Glutamatergic neuron (in vitro differentiated cells): ENCODE measurements at regions not wholly inside any gene's neighbourhood (a gene's known extent, or its start where the extent isn't known, plus 50 kb on each side); places are given as distances from the start of the nearest gene placed in this dataset.

Experiments
- DNase-seq: peaks from one replicate; pipeline ENCODE4 v3.0.0; 2022
- H3K27ac Mint-ChIP-seq: one replicate; pipeline ENCODE4 v1.8.0; 2020; ENCODE audit warnings: mild to moderate bottlenecking, mixed read lengths, inconsistent platforms; ENCODE audit not compliant: unreplicated experiment
- H3K27me3 Mint-ChIP-seq: one replicate; pipeline ENCODE4 v1.8.0; 2020; ENCODE audit warnings: mild to moderate bottlenecking, moderate library complexity, mixed read lengths, inconsistent platforms; ENCODE audit not compliant: unreplicated experiment
- H3K36me3 Mint-ChIP-seq: one replicate; pipeline ENCODE4 v1.8.0; 2020; ENCODE audit warnings: mild to moderate bottlenecking, mixed read lengths, inconsistent platforms; ENCODE audit not compliant: unreplicated experiment
- H3K4me1 Mint-ChIP-seq: one replicate; pipeline ENCODE4 v1.8.0; 2020; ENCODE audit warnings: mild to moderate bottlenecking, low read depth, mixed read lengths, inconsistent platforms; ENCODE audit not compliant: unreplicated experiment
- H3K4me3 Mint-ChIP-seq: one replicate; pipeline ENCODE4 v1.8.0; 2020; ENCODE audit warnings: mild to moderate bottlenecking, mixed read lengths, inconsistent platforms; ENCODE audit not compliant: unreplicated experiment
- H3K9me3 Mint-ChIP-seq: one replicate; pipeline ENCODE4 v1.8.0; 2020; ENCODE audit warnings: mild to moderate bottlenecking, moderate library complexity, mixed read lengths, inconsistent platforms; ENCODE audit not compliant: unreplicated experiment
- CTCF ChIP-seq: fragments of 200-600 bp; sonication (generic); IDR thresholded peaks from one replicate; pipeline ENCODE4 v1.5.0; 2021; ENCODE audit not compliant: partially characterized antibody, unreplicated experiment

GRCh38 chr2:67502346-67503065, 105.4 kb downstream of the ETAA1 start:
- no peaks in the 10 kb centered on the region for H3K36me3 Mint-ChIP-seq
- no peaks in the 10 kb centered on the region for H3K27me3 Mint-ChIP-seq
- peaks cover 1% of the 10 kb centered on the region for H3K9me3 Mint-ChIP-seq
- H3K4me1 Mint-ChIP-seq, result no peaks in the 10 kb centered on the region
- H3K4me3 Mint-ChIP-seq, result no peak overlapping the region
- no peak for TF ChIP-seq CTCF
- no peak for DNase-seq
- no peak overlapping the region for H3K27ac Mint-ChIP-seq

- Mint-ChIP-seq H3K36me3 (no peaks in the 10 kb centered on the region), H3K9me3 (peaks cover 1% of the 10 kb centered on the region), H3K4me1 (no peaks in the 10 kb centered on the region), H3K27ac (no peak overlapping the region), H3K27me3 (no peaks in the 10 kb centered on the region), H3K4me3 (no peak overlapping the region)
- TF ChIP-seq CTCF, result no peak
- no peak for DNase-seq
Observed at GRCh38 chr2:67503066-67503795, 106.1 kb downstream of the ETAA1 start.

- no peak overlapping the region for H3K4me3 Mint-ChIP-seq
- H3K27me3 Mint-ChIP-seq, result no peaks in the 10 kb centered on the region
- peaks cover under 1% of the 10 kb centered on the region for H3K9me3 Mint-ChIP-seq
- H3K36me3 Mint-ChIP-seq, result no peaks in the 10 kb centered on the region
- no peak overlapping the region for H3K27ac Mint-ChIP-seq
- no peaks in the 10 kb centered on the region for H3K4me1 Mint-ChIP-seq
- no peak for DNase-seq
- no peak for TF ChIP-seq CTCF
Observed at GRCh38 chr2:67510745-67511144, 113.6 kb downstream of the ETAA1 start.

- no peak for DNase-seq
- H3K27me3 Mint-ChIP-seq, result no peaks in the 10 kb centered on the region
- H3K36me3 Mint-ChIP-seq, result no peaks in the 10 kb centered on the region
- H3K27ac Mint-ChIP-seq, result no peak overlapping the region
- no peaks in the 10 kb centered on the region for H3K9me3 Mint-ChIP-seq
- H3K4me3 Mint-ChIP-seq, result no peak overlapping the region
- no peaks in the 10 kb centered on the region for H3K4me1 Mint-ChIP-seq
- no peak for TF ChIP-seq CTCF
Observed at GRCh38 chr2:67514515-67514914, 117.4 kb downstream of the ETAA1 start.

GRCh38 chr2:67515056-67515455, 117.9 kb downstream of the ETAA1 start:
- H3K27me3 Mint-ChIP-seq, result no peaks in the 10 kb centered on the region
- H3K9me3 Mint-ChIP-seq, result no peaks in the 10 kb centered on the region
- DNase-seq, result no peak
- no peak for TF ChIP-seq CTCF
- no peak overlapping the region for H3K4me3 Mint-ChIP-seq
- H3K27ac Mint-ChIP-seq, result no peak overlapping the region
- H3K36me3 Mint-ChIP-seq, result no peaks in the 10 kb centered on the region
- H3K4me1 Mint-ChIP-seq, result no peaks in the 10 kb centered on the region
